HG03159 (cell line): ENCODE measurements at regions not wholly inside any gene's neighbourhood (a gene's known extent, or its start where the extent isn't known, plus 50 kb on each side); places are given as distances from the start of the nearest gene placed in this dataset.
"Not testable (repeated sequence)": the region's sequence is repeated elsewhere in the genome, so short reads cannot be mapped to it uniquely, and the experiment has no call there.

Experiments
- ATAC-seq: cut with Tn5 transposase; IDR thresholded peaks from one replicate; pipeline ENCODE4 v1.9.1; 2021; ENCODE audit warnings: mild to moderate bottlenecking, moderate library complexity; ENCODE audit not compliant: unreplicated experiment

- no peak for ATAC-seq
Observed at GRCh38 chr12:33672836-33673577, 233.4 kb upstream of the SYT10 start.

- no peak for ATAC-seq
Observed at GRCh38 chr12:33676866-33677265, 237.2 kb upstream of the SYT10 start.

GRCh38 chr12:33678221-33678964 is 238.8 kb upstream of the SYT10 start:
- ATAC-seq = no peak

GRCh38 chr12:33690562-33690961 is 250.9 kb upstream of the SYT10 start:
- ATAC-seq = no peak

DNA sequence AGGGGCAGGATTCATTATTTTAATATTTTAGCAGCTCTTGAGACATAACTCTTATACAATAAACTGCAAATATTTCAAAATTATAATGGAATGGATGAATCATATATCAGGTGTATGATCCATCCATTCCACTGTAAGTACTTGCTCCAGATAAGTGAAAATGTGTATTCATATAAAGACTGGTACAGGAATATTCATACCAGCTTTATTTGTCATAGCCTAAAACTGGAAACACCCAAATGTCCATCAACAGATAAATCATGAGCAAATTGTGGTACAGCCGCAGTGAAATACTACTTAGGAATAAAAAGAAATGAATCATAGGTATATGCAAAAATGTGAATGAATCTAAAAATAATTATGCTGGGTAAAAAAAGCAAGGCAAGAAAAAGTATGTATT is 263.6 kb upstream of the SYT10 start:
- ATAC-seq = no peak

GRCh38 chr12:33706927-33707326 is 267.3 kb upstream of the SYT10 start:
- no peak for ATAC-seq

- no peak for ATAC-seq
Observed at GRCh38 chr12:33708935-33709334, 269.3 kb upstream of the SYT10 start.

- no peak for ATAC-seq
Observed at GRCh38 chr12:33710548-33710947, 270.9 kb upstream of the SYT10 start.

DNA sequence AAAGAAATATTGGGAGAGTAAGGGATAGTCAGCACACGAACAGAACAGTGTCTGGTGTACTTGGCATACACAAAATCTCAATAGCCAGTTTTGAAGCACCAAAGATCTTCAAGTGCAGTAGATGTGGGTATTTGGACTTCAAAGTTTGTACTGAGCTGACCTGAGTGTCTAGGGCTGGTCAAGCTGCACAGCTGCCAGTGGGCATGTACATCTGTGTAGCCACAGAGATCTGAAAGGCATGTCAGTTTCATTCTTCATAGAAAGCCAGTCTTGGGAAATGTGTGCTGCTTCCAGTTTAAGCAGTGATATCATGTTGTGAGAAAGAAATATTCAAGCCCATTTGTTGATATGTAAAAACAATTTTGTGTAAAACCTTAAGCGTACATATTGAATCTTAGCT is 279.0 kb upstream of the SYT10 start:
- ATAC-seq = no peak

- ATAC-seq = no peak
Observed at GRCh38 chr12:33721561-33721960, 281.9 kb upstream of the SYT10 start.

GRCh38 chr12:33724867-33725266 is 285.2 kb upstream of the SYT10 start:
- no peak for ATAC-seq

DNA sequence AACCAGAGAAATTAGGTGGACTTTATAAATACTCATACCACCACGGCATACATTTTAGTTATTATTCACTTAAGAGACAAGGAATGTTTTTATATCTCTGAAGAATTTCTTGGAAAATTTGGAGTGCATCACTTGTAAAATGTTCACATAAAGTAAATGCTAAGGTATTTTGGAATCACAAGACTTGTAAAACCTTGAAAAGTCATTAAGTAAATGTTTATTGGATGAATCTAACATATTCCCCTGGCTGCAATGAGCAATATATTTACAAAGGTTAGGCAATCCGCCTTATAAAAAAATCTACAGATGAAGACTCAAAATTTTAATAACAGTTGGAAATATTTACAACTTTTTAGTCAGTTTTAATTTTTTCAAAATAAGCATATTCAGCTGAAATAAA is 287.4 kb upstream of the ALG10 start:
- no peak for ATAC-seq

DNA sequence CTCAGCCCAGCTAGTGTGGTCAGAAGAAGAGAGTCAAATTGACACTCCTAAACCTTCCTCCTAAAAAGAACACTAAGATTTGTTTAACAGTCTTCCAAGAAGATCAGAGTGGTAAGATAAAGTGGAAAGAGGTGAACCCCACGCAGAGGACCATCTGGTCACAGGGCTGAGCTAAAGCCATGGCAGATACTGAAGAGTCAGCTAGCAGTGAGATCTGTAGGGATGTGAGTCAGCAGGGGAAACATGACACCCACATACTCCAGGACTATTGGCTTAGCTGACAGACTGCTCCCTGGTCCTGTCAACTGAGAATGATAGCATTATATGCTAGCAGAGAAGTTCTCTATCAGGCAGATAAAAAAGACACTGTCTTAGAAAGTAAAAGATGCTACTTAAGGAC is 269.4 kb upstream of the ALG10 start:
- ATAC-seq = no peak

DNA sequence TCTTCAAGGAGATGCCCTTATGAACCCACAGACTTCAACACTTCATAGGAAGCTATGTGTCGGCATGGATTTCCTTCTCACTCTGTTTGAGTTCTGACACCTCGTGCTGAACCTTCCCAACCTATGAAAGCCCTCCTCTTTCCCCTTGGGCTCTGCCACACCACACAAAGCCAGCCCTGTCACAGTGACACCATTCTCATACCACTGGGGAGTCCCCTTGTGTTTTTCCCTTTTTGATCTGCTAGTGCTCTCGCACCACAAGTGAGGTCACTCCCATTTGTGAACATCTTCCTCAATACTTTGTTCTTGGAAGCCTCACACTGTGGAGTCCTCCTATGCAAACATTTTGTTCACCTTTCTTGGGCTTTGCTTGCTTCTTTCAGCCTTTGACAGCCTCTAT is 264.6 kb upstream of the ALG10 start:
- no peak for ATAC-seq

GRCh38 chr12:33759279-33759678 is 263.0 kb upstream of the ALG10 start:
- ATAC-seq = no peak

DNA sequence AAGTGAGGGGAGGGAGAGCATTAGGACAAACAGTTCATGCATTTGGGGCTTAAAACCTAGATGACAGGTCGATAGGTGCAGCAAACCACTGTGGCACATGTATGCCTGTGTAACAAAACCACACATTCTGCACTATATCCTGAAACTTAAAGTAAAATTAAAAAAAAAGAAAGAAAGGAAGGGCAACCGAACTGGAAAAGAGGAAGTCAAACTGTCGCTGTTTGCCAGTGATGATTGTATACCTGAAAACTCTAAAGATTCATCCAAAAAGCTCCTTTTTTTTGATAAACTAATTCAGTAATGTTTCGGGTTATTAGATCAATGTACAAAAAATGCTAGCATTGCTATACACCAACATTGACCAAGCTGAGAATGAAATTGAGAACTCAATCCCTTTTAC is 259.0 kb upstream of the ALG10 start:
- ATAC-seq = no peak

GRCh38 chr12:33770652-33771051 is 251.6 kb upstream of the ALG10 start:
- no peak for ATAC-seq

DNA sequence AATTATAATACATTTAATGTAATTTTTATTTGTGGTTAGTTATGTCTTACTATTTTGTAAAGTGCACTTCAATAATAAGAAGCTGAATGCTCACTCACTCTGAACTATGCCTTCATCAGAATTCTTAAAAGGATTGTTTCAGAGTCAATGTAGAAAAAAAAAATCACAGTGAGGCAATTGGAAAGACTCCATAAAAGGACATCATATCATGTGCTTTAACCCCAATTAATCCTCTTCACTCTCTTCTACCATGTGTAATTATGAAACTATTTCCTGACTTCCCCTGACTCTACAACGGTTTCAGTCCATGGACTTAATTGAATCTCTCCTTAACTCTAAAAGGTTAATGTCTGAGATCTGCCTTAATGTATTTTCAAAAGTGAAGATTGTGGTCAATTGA is 250.4 kb upstream of the ALG10 start:
- no peak for ATAC-seq

- not testable (repeated sequence) for ATAC-seq
Observed at GRCh38 chr12:33773091-33773490, 249.2 kb upstream of the ALG10 start.

DNA sequence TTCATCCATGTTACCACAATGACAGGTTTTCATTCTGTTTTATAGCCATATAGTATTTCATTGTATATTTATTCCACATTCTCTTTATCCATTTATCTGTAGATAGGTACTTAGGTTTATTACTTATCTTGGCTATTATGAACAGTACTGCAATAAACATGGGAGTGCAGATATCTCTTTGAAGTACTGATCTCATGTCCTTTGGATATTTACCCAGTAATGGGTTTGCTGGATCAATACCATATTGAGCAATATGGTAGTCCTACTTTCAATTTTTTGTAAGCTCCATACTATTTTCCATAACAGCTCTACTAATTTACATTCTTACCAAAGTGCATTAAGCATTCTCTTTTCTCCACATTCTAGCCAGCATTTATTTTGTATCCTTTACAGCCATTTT is 235.8 kb upstream of the ALG10 start:
- no peak for ATAC-seq

- ATAC-seq = no peak
Observed at GRCh38 chr12:33794954-33795353, 227.3 kb upstream of the ALG10 start.

GRCh38 chr12:33795536-33795935 is 226.8 kb upstream of the ALG10 start:
- ATAC-seq = no peak

DNA sequence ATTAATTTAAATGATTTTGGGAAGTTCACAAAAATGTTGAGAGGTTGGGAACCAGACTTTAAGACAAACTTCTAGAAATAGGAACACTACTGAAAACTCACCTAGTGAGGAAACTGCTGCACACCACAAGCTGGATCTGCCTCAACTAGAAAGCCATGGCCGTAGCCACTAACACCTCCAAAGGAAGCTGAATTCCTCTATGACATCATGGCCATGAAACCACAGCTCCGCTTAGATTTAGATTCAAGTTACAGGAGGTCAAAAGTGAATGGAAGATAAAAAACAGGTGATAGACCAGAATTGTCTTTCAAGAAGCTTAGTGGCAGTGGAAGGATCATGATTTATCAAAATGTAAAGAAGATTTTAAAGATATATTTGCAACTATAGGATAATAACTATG is 208.8 kb upstream of the ALG10 start:
- ATAC-seq = no peak
